ENCODE measurements at regions not wholly inside any gene's neighbourhood (a gene's known extent, or its start where the extent isn't known, plus 50 kb on each side); places are given as distances from the start of the nearest gene placed in this dataset.
"Not testable (repeated sequence)": the region's sequence is repeated elsewhere in the genome, so short reads cannot be mapped to it uniquely, and the experiment has no call there.

- Histone ChIP-seq H3K27ac (no peak overlapping the region), H3K4me3 (no peak overlapping the region)
These were observed 234.5 kb downstream of the VAPA start for GRCh38 chr18:10148189-10148929.

- no peak overlapping the region for H3K4me3 ChIP-seq
- no peak overlapping the region for H3K27ac ChIP-seq
These were observed 236.1 kb downstream of the VAPA start for GRCh38 chr18:10149768-10150556.

GRCh38 chr18:10150576-10150975, 236.8 kb downstream of the VAPA start:
- not testable (repeated sequence) for H3K27ac ChIP-seq, H3K4me3 ChIP-seq

GRCh38 chr18:10152475-10152874, 238.7 kb downstream of the VAPA start:
- Histone ChIP-seq H3K4me3 (no peak overlapping the region), H3K27ac (no peak overlapping the region)

- Histone ChIP-seq H3K27ac (peak overlapping the region in 3 of 21 experiments; percentile 5 to 41 (median 11)), H3K4me3 (no peak overlapping the region)
These were observed 240.3 kb downstream of the VAPA start for GRCh38 chr18:10153924-10154752.

- Histone ChIP-seq H3K27ac (no peak overlapping the region), H3K4me3 (no peak overlapping the region)
These were observed 243.9 kb downstream of the VAPA start for GRCh38 chr18:10157706-10158105.

- no peak overlapping the region for H3K27ac ChIP-seq
- no peak overlapping the region for H3K4me3 ChIP-seq
These were observed 246.4 kb downstream of the VAPA start for GRCh38 chr18:10160251-10160650.

GRCh38 chr18:10161315-10161714, 247.5 kb downstream of the VAPA start:
- Histone ChIP-seq H3K27ac (no peak overlapping the region), H3K4me3 (no peak overlapping the region)

- H3K27ac ChIP-seq, result no peak overlapping the region
- no peak overlapping the region for H3K4me3 ChIP-seq
These were observed 248.5 kb downstream of the VAPA start for GRCh38 chr18:10162340-10162739.

- no peak overlapping the region for H3K27ac ChIP-seq
- no peak overlapping the region for H3K4me3 ChIP-seq
These were observed 250.7 kb downstream of the VAPA start for GRCh38 chr18:10164271-10165071.

- no peak overlapping the region for H3K27ac ChIP-seq
- no peak overlapping the region for H3K4me3 ChIP-seq
These were observed 252.5 kb downstream of the VAPA start for GRCh38 chr18:10166164-10166807.

GRCh38 chr18:10167759-10168158, 253.9 kb downstream of the VAPA start:
- Histone ChIP-seq H3K27ac (peak overlapping the region in 1 of 21 experiments; percentile 57), H3K4me3 (no peak overlapping the region)

- Histone ChIP-seq H3K27ac (peak overlapping the region in 5 of 21 experiments; percentile 1 to 57 (median 16)), H3K4me3 (no peak overlapping the region)
These were observed 254.7 kb downstream of the VAPA start for GRCh38 chr18:10168477-10168876.

GRCh38 chr18:10169064-10169562, 255.3 kb downstream of the VAPA start:
- Histone ChIP-seq H3K27ac (peak overlapping the region in 3 of 21 experiments; percentile 24 to 33 (median 29)), H3K4me3 (no peak overlapping the region)

- Histone ChIP-seq H3K4me3 (no peak overlapping the region), H3K27ac (peak overlapping the region in 2 of 21 experiments; percentile 29 to 33)
These were observed 256.0 kb downstream of the VAPA start for GRCh38 chr18:10169814-10170213.

- Histone ChIP-seq H3K27ac (peak overlapping the region in 1 of 21 experiments; percentile 29), H3K4me3 (no peak overlapping the region)
These were observed 256.6 kb downstream of the VAPA start for GRCh38 chr18:10170375-10170774.

- not testable (repeated sequence) for H3K4me3 ChIP-seq, H3K27ac ChIP-seq
These were observed 261.5 kb downstream of the VAPA start for GRCh38 chr18:10175333-10175732.

GRCh38 chr18:10179326-10179725, 265.5 kb downstream of the VAPA start:
- H3K4me3 ChIP-seq, H3K27ac ChIP-seq: not testable (repeated sequence)
